ENCODE measurements at regions not wholly inside any gene's neighbourhood (a gene's known extent, or its start where the extent isn't known, plus 50 kb on each side); places are given as distances from the start of the nearest gene placed in this dataset.
"Not testable (repeated sequence)": the region's sequence is repeated elsewhere in the genome, so short reads cannot be mapped to it uniquely, and the experiment has no call there.

DNA sequence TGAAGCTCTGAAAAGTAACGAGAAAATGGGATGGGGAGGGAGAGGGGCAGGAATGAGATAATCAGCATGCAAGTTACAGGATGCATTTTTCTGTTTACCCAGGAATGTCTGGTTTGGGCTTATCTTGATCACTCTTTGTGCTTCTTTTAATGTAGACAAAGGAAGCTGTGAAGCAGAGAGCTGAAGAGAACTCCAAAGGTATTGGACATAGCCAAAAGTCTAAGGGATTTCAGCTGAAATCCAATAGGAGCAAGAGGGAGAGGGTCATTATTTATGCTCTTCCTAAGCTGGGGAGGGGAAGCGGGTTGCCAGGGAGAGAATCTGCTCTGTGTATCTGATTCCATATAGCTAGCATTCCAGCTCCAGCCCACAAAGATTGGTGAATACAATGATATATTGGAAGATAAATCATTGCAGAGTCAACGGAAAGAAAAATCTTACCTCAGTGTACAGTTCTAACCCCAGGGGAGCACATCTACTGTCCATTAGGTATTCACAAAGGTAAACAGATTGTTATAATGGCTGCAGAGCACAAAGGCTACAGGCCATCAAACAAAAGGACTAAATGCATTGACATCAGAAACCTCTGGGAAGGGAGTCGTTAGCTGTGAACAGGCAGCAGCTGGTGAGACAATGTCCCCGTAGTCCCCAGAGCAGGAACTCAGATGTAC lies 61.0 kb upstream of the PELI2 start:
- TF ChIP-seq, protein P1, sequence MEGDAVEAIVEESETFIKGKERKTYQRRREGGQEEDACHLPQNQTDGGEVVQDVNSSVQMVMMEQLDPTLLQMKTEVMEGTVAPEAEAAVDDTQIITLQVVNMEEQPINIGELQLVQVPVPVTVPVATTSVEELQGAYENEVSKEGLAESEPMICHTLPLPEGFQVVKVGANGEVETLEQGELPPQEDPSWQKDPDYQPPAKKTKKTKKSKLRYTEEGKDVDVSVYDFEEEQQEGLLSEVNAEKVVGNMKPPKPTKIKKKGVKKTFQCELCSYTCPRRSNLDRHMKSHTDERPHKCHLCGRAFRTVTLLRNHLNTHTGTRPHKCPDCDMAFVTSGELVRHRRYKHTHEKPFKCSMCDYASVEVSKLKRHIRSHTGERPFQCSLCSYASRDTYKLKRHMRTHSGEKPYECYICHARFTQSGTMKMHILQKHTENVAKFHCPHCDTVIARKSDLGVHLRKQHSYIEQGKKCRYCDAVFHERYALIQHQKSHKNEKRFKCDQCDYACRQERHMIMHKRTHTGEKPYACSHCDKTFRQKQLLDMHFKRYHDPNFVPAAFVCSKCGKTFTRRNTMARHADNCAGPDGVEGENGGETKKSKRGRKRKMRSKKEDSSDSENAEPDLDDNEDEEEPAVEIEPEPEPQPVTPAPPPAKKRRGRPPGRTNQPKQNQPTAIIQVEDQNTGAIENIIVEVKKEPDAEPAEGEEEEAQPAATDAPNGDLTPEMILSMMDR (IDR thresholded peaks at IDR 0.05; ENCODE audit: low read depth, low read length), result no peak
- no peak for DNase-seq (ENCODE audit: extremely low read depth, low read depth)

DNA sequence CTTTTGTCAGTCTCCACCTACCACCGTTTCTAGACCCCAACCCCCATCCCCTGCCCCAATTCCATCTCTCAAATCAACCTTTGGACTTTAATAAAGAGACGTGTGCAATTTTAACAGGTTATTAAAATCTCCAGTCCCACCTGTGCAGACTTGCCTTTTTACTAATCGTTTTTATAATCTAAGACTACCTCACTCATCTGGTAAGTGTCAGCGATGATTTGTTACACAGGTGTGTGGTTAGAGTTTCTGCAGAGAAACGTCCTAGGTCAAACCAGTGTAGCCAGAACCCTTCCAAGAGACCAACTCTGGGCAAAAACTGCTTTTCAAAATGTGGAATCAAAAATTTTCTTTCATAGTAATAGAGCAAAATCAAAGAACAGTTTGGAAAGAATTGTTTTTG lies 60.4 kb upstream of the PELI2 start:
- no peak for DNase-seq (ENCODE audit: extremely low read depth, low read depth)
- TF ChIP-seq, protein P1 (IDR thresholded peaks at IDR 0.05; ENCODE audit: low read depth, low read length), result no peak

DNA sequence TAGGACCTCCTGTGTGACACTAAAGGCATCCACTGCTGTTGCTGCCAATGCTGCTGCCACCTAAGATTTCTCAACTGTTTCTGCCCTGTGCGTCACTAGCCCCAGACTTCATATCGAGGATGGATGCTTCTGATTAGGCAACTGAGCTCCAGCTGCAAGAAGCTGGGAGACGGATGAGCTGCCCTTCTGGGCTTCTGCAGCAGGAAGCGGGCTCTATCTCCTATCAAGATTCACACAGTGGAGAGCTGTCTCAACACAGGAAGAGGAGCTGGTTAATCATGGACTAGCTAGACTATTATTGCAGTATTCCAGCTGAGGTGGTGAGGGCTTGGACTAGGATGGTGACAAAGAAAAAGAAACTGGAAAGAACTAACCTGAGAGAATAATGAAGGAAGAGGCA lies 59.2 kb upstream of the PELI2 start:
- no peak for DNase-seq (ENCODE audit: extremely low read depth, low read depth)
- TF ChIP-seq, protein P1 (IDR thresholded peaks at IDR 0.05; ENCODE audit: low read depth, low read length), result no peak

DNA sequence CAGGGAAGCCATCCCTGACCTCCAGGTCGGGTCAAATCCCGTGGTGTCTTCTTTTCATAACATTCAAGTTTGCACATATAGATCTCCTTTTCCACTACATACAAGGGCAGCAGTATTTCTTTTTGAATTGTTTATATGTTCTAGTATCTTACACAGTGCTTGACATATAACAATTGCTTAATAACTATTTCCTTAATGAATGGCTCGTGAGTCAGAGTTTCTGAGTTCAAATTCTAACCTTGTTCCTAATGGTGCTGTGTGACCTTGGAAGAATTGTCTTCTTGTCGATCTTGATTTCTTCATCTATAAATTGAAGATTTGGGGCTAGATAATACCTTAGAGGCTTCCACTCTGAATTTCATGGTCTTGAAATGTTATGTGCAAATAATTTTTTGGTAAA lies 57.2 kb upstream of the PELI2 start:
- TF ChIP-seq, protein P1 (IDR thresholded peaks at IDR 0.05; ENCODE audit: low read depth, low read length), result no peak

DNA sequence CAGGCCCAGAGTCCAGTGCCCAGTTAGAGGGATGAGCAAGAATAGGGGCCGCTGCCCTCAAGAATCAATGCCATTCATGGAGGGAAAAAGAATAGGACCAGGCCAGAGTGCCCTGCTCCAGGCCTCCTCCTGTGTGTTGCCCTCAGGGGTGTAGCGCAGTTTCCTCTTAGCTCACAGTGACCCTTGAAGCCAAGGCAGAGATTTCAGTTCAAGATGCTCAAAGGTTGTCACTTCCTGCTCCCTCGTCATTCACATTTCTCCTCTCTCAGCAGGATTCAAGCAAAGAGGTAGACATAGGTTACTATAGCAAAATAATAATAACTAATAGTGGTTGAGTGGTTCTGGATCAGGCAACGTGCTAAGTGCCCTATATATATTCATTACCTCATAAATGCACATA lies 55.1 kb upstream of the PELI2 start:
- TF ChIP-seq, protein P1 (IDR thresholded peaks at IDR 0.05; ENCODE audit: low read depth, low read length), result no peak
- DNase-seq (ENCODE audit: extremely low read depth, low read depth), result no peak

More for the DNA sequence above, 57.2 kb upstream of the PELI2 start:
- no peak for DNase-seq (ENCODE audit: extremely low read depth, low read depth)

DNA sequence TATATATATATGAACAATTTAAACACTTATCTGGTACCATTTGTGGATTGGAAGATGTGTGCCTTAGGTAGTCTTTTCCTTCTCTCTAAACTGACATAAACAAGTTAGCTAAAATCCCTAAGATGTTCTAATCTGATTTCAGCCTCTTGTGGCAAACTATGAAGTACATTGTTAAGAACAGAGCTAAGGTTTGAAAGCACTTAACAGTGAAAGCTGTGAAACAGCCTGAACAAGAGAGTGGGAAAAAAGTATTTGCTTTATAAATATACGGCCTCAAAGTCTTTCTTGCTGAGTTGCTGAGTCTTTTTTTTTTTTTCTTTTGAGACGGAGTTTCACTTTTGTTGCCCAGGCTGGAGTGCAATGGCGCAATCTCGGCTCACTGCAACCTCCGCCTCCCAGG lies 53.7 kb upstream of the PELI2 start:
- DNase-seq (ENCODE audit: extremely low read depth, low read depth), result no peak
- TF ChIP-seq, protein P1 (IDR thresholded peaks at IDR 0.05; ENCODE audit: low read depth, low read length), result no peak

DNA sequence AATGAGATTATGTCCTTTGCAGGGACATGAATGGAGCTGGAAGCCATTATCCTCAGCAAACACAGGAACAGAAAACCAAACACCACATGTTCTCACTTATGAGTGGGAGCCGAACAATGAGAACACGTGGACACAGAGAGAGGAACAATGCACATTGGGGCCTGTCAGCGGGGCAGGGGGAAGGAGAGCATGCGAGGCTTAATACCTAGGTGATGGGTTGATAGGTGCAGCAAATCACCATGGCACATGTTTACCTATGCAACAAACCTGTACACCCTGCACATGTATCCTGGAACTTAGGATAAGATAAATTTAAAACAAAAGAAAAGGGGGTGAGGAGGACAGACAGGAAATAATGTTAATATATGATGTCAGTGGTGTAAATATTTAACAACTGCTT lies 53.0 kb upstream of the PELI2 start:
- DNase-seq (ENCODE audit: extremely low read depth, low read depth), result not testable (repeated sequence)

DNA sequence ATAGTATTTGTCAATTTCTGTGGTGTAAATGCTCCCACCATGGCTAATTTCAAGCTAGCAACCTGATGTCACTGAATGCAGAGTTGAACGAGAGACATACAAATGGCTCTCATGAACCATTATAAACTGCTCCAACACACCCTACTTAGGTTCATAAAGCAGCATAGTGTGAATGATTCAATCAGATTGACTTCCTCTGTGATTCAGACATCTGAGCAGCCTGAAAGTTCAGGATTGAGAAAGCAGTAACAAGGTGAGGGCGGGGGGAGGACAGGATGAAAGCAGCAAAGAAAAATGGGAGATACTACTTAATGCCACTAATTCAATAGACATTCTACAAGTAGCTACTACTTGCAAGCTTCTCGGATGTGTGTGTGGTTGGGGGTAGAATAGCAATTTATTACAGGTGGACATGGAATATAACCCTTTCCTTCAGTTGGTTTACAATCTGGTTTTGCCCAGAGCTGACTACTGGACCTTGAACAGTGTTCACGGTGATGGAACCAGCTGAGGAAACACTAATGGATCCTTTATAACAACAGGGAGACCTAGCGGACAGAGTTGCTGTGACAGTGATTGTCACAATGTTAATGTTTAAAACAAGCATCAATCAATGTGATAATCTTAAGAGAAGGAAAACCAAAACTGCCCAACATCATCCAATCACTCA lies 52.5 kb upstream of the PELI2 start:
- no peak for DNase-seq (ENCODE audit: extremely low read depth, low read depth)

More for the DNA sequence above, 52.5 kb upstream of the PELI2 start:
- TF ChIP-seq, protein P1 (IDR thresholded peaks at IDR 0.05; ENCODE audit: low read depth, low read length), result no peak
